DND-41 (cell line): ENCODE measurements at regions not wholly inside any gene's neighbourhood (a gene's known extent, or its start where the extent isn't known, plus 50 kb on each side); places are given as distances from the start of the nearest gene placed in this dataset.

Source experiments
- ATAC-seq: fragments of 200-7000 bp; cut with Tn5 transposase; 3 replicates; pipeline ENCODE4 v1.9.1; 2021; ENCODE audit warnings: low read depth; ENCODE audit not compliant: insufficient read depth
- DNase-seq: peaks from one replicate; pipeline ENCODE4 v3.0.0-alpha.2; 2020
- H2AFZ ChIP-seq: 2 replicates; pipeline ENCODE4 v1.6.0; 2012; ENCODE audit warnings: low read depth, low read length
- H3K27ac ChIP-seq: 2 replicates; pipeline ENCODE4 v1.5.1; 2012; ENCODE audit warnings: low read length, inconsistent platforms
- H3K27me3 ChIP-seq: fragments of 200-600 bp; sonication (generic); 2 replicates; pipeline ENCODE4 v1.6.0; 2012; ENCODE audit warnings: low read length, mild to moderate bottlenecking, inconsistent platforms; ENCODE audit not compliant: insufficient read depth, poor library complexity
- H3K36me3 ChIP-seq: 2 replicates; pipeline ENCODE4 v1.5.1; 2012; ENCODE audit warnings: low read length, inconsistent platforms; ENCODE audit not compliant: insufficient read depth
- H3K4me1 ChIP-seq: 2 replicates; pipeline ENCODE4 v1.5.1; 2012; ENCODE audit warnings: mild to moderate bottlenecking, low read length; ENCODE audit not compliant: insufficient read depth
- H3K4me2 ChIP-seq: 2 replicates; pipeline ENCODE4 v1.6.0; 2012; ENCODE audit warnings: mild to moderate bottlenecking, moderate library complexity, low read length, inconsistent platforms; ENCODE audit not compliant: insufficient read depth
- H3K4me3 ChIP-seq, 2 experiments: fragments of 200-600 bp in 1 of 2; shearing (Covaris generic) in 1 of 2; 2 replicates each; pipeline ENCODE4 v1.5.1; 2012 to 2016; ENCODE audit warnings: inconsistent platforms in 2 of 2, low read length in 2 of 2, mild to moderate bottlenecking in 2 of 2, low read depth in 1 of 2, moderate library complexity in 1 of 2
- H3K79me2 ChIP-seq: 2 replicates; pipeline ENCODE4 v1.6.0; 2012; ENCODE audit warnings: low read length, inconsistent platforms; ENCODE audit not compliant: insufficient read depth
- H3K9ac ChIP-seq: 2 replicates; pipeline ENCODE4 v1.6.0; 2012; ENCODE audit warnings: low read depth, mild to moderate bottlenecking, inconsistent platforms, low read length, moderate library complexity
- H3K9me3 ChIP-seq: 2 replicates; pipeline ENCODE4 v1.5.1; 2012; ENCODE audit warnings: low read length, moderate library complexity, mild to moderate bottlenecking, inconsistent platforms; ENCODE audit not compliant: insufficient read depth, severe bottlenecking
- H4K20me1 ChIP-seq: 2 replicates; pipeline ENCODE4 v1.6.0; 2012; ENCODE audit warnings: low read length; ENCODE audit not compliant: insufficient read depth
- CTCF ChIP-seq: IDR thresholded peaks from 2 replicates; pipeline ENCODE4 v1.5.1; 2012; ENCODE audit warnings: borderline replicate concordance, low read length, moderate library complexity, mild to moderate bottlenecking; ENCODE audit not compliant: poor library complexity, severe bottlenecking; ENCODE audit errors: extremely low read depth
- EZH2 ChIP-seq: IDR thresholded peaks from 3 replicates; pipeline ENCODE4 v1.6.1; 2012; ENCODE audit warnings: borderline replicate concordance, low read depth, mild to moderate bottlenecking, moderate library complexity, low read length, inconsistent platforms; ENCODE audit not compliant: severe bottlenecking

GRCh38 chr10:130750441-130750840, 561.1 kb downstream of the TCERG1L start:
- Histone ChIP-seq H3K9me3 (no peaks in the 10 kb centered on the region), H3K4me2 (no peak overlapping the region), H3K79me2 (no peaks in the 10 kb centered on the region), H3K27ac (no peak overlapping the region), H3K27me3 (no peaks in the 10 kb centered on the region), H2AFZ (no peak overlapping the region), H3K4me3 (no peak overlapping the region), H3K4me1 (no peaks in the 10 kb centered on the region), H4K20me1 (no peaks in the 10 kb centered on the region), H3K9ac (no peak overlapping the region), H3K36me3 (no peaks in the 10 kb centered on the region)
- ATAC-seq: no peak
- TF ChIP-seq EZH2 (no peak), CTCF (no peak)
- no peak for DNase-seq

- DNase-seq: no peak
- no peaks in the 10 kb centered on the region for H3K9me3 ChIP-seq
- no peak overlapping the region for H3K4me2 ChIP-seq
- no peak for ATAC-seq
- H2AFZ ChIP-seq: no peak overlapping the region
- no peaks in the 10 kb centered on the region for H3K4me1 ChIP-seq
- H3K9ac ChIP-seq: no peak overlapping the region
- H3K4me3 ChIP-seq: no peak overlapping the region
- H3K27me3 ChIP-seq: no peaks in the 10 kb centered on the region
- TF ChIP-seq EZH2: no peak
- TF ChIP-seq CTCF: no peak
- H4K20me1 ChIP-seq: no peaks in the 10 kb centered on the region
- H3K79me2 ChIP-seq: no peaks in the 10 kb centered on the region
- no peak overlapping the region for H3K27ac ChIP-seq
- no peaks in the 10 kb centered on the region for H3K36me3 ChIP-seq
Measured at GRCh38 chr10:130751106-130751840, 560.2 kb downstream of the TCERG1L start.

- Histone ChIP-seq H3K27me3 (no peaks in the 10 kb centered on the region), H3K36me3 (no peaks in the 10 kb centered on the region), H3K27ac (no peak overlapping the region), H3K4me3 (no peak overlapping the region), H3K79me2 (no peaks in the 10 kb centered on the region), H4K20me1 (no peaks in the 10 kb centered on the region), H3K4me2 (no peak overlapping the region), H3K4me1 (no peaks in the 10 kb centered on the region), H3K9ac (no peak overlapping the region), H2AFZ (no peak overlapping the region), H3K9me3 (no peaks in the 10 kb centered on the region)
- no peak for TF ChIP-seq CTCF
- no peak for ATAC-seq
- DNase-seq: no peak
Measured at GRCh38 chr10:130751851-130752250, 559.7 kb downstream of the TCERG1L start.
